Endodermal cell (in vitro differentiated cells): ENCODE measurements at regions not wholly inside any gene's neighbourhood (a gene's known extent, or its start where the extent isn't known, plus 50 kb on each side); places are given as distances from the start of the nearest gene placed in this dataset.

ENCODE experiments used
- DNase-seq: peaks from one replicate; pipeline ENCODE4 v3.0.0-alpha.2; 2017
- H3K27ac ChIP-seq: 2 replicates; pipeline ENCODE4 v1.5.1; 2013; ENCODE audit warnings: mild to moderate bottlenecking, low read depth, low read length, moderate library complexity
- H3K27me3 ChIP-seq: 2 replicates; pipeline ENCODE4 v1.6.1; 2013; ENCODE audit warnings: mild to moderate bottlenecking, low read length, moderate library complexity; ENCODE audit not compliant: insufficient read depth, control insufficient read depth, poor library complexity, severe bottlenecking
- H3K36me3 ChIP-seq: 2 replicates; pipeline ENCODE4 v1.7.0; 2013; ENCODE audit warnings: mild to moderate bottlenecking, low read length, moderate library complexity; ENCODE audit not compliant: control insufficient read depth, insufficient read depth
- H3K4me1 ChIP-seq: one replicate; pipeline ENCODE4 v1.7.0; 2013; ENCODE audit warnings: low read length; ENCODE audit not compliant: control insufficient read depth, insufficient read depth
- H3K4me3 ChIP-seq: 2 replicates; pipeline ENCODE4 v1.5.1; 2013; ENCODE audit warnings: mild to moderate bottlenecking, low read length, moderate library complexity
- H3K9ac ChIP-seq: 2 replicates; pipeline ENCODE4 v1.6.1; 2013; ENCODE audit warnings: mild to moderate bottlenecking, low read length, moderate library complexity; ENCODE audit not compliant: poor library complexity, severe bottlenecking; ENCODE audit errors: extremely low read depth
- H3K9me3 ChIP-seq: 2 replicates; pipeline ENCODE4 v1.6.1; 2013; ENCODE audit warnings: mild to moderate bottlenecking, low read length, moderate library complexity; ENCODE audit not compliant: control insufficient read depth
- H3K27ac Mint-ChIP-seq: 2 replicates; pipeline ENCODE4 v1.8.0; 2020; ENCODE audit warnings: mixed read lengths
- H3K27me3 Mint-ChIP-seq: 2 replicates; pipeline ENCODE4 v1.8.0; 2021; ENCODE audit warnings: mild to moderate bottlenecking, mixed read lengths; ENCODE audit not compliant: insufficient read depth
- H3K36me3 Mint-ChIP-seq: 2 replicates; pipeline ENCODE4 v1.8.0; 2020; ENCODE audit warnings: low read depth, mixed read lengths
- H3K4me1 Mint-ChIP-seq: 2 replicates; pipeline ENCODE4 v1.8.0; 2020; ENCODE audit warnings: mixed read lengths
- H3K4me3 Mint-ChIP-seq: 2 replicates; pipeline ENCODE4 v1.8.0; 2020; ENCODE audit warnings: mild to moderate bottlenecking, moderate library complexity, mixed read lengths
- H3K9me3 Mint-ChIP-seq: 2 replicates; pipeline ENCODE4 v1.8.0; 2020; ENCODE audit warnings: mild to moderate bottlenecking, mixed read lengths
- CTCF ChIP-seq: fragments of 200-600 bp; sonication (generic); conservative IDR thresholded peaks from 2 replicates; pipeline ENCODE4 v1.5.0; 2021; ENCODE audit warnings: antibody characterized with exemption, mild to moderate bottlenecking
- WGBS, 2 experiments: methylation state at CpG; one replicate each; pipeline versions ENCODE4 v1.1.5 to v1.1.7; 2013; ENCODE audit warnings: missing lambda C conversion rate in 2 of 2, mixed read lengths in 1 of 2; ENCODE audit not compliant: insufficient coverage in 1 of 2, insufficient read length in 1 of 2; 5-methylcytosine and 5-hydroxymethylcytosine counted together

DNA sequence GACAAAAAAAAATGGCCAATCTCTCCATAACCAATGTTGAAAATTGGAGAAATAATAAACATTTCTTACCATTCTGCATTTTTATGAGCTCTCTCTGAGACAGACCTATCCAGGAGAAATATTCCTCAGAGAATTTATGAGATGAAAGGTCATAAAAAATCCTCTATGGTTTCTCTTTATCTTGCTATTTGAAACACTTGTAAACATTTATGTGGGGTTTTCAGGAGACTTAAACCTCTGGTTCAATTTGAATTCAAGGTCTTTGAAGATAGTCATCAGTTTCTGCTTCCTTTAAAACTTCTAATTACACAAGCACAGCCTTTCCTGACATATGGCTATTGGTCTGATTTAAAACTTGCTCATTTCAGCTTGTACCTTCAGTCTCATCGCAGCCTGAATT lies 78.5 kb upstream of the APBB1IP start:
- Mint-ChIP-seq H3K27ac (no peak overlapping the region), H3K27me3 (peaks cover 16% of the 10 kb centered on the region), H3K9me3 (no peaks in the 10 kb centered on the region), H3K36me3 (no peaks in the 10 kb centered on the region), H3K4me1 (no peaks in the 10 kb centered on the region), H3K4me3 (no peak overlapping the region)
- Histone ChIP-seq H3K27ac (no peak overlapping the region), H3K36me3 (no peaks in the 10 kb centered on the region), H3K4me3 (no peak overlapping the region), H3K27me3 (peaks cover 41% of the 10 kb centered on the region), H3K9ac (no peak overlapping the region), H3K4me1 (no peaks in the 10 kb centered on the region), H3K9me3 (no peaks in the 10 kb centered on the region)
- no peak for TF ChIP-seq CTCF
- WGBS, 2 experiments, result 83% methylated on average over 1 of the region's 1 CpG; no CpG with 5 or more reads in 1 of the 2 experiments
- no peak for DNase-seq

- no peaks in the 10 kb centered on the region for H3K36me3 Mint-ChIP-seq
- peaks cover 32% of the 10 kb centered on the region for H3K27me3 ChIP-seq
- H3K9me3 Mint-ChIP-seq, result peaks cover under 1% of the 10 kb centered on the region
- H3K4me3 Mint-ChIP-seq, result no peak overlapping the region
- H3K9me3 ChIP-seq, result no peaks in the 10 kb centered on the region
- H3K36me3 ChIP-seq, result no peaks in the 10 kb centered on the region
- H3K27ac ChIP-seq, result no peak overlapping the region
- no peak overlapping the region for H3K27ac Mint-ChIP-seq
- H3K4me3 ChIP-seq, result no peak overlapping the region
- TF ChIP-seq CTCF, result no peak
- WGBS, 2 experiments, result 90 to 93% methylated on average over 2 to 3 of the region's 3 CpGs
- no peak for DNase-seq
- H3K4me1 Mint-ChIP-seq, result no peaks in the 10 kb centered on the region
- peaks cover 6% of the 10 kb centered on the region for H3K27me3 Mint-ChIP-seq
- H3K9ac ChIP-seq, result no peak overlapping the region
- no peaks in the 10 kb centered on the region for H3K4me1 ChIP-seq
Measured at GRCh38 chr10:26361351-26361750, 76.8 kb upstream of the APBB1IP start.

DNA sequence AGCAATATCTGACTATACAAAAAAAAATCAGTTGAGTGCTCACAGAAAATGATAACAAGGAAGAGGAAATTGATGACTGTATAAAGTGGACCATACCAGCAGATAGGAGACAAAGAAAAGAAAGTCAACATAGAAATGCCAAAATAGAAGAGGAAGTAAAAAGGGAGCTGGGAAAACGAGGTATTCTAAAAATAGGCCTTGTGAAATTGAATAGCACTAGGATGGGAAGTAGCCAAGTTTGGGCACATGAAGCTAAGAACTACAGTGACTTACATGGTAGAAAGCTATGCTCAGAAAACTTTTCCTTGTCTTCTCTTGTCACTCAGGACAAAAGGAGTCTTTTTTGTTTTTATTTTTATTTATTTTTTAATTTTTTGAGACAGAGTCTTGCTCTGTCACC lies 76.2 kb upstream of the APBB1IP start:
- no peak overlapping the region for H3K4me3 ChIP-seq
- no peak overlapping the region for H3K27ac ChIP-seq
- H3K9me3 Mint-ChIP-seq, result peaks cover 2% of the 10 kb centered on the region
- no peaks in the 10 kb centered on the region for H3K36me3 Mint-ChIP-seq
- H3K9me3 ChIP-seq, result no peaks in the 10 kb centered on the region
- no peaks in the 10 kb centered on the region for H3K36me3 ChIP-seq
- H3K9ac ChIP-seq, result no peak overlapping the region
- DNase-seq, result no peak
- H3K4me1 ChIP-seq, result no peaks in the 10 kb centered on the region
- H3K4me1 Mint-ChIP-seq, result no peaks in the 10 kb centered on the region
- peaks cover 26% of the 10 kb centered on the region for H3K27me3 ChIP-seq
- H3K27ac Mint-ChIP-seq, result no peak overlapping the region
- no peak overlapping the region for H3K4me3 Mint-ChIP-seq
- peaks cover 6% of the 10 kb centered on the region for H3K27me3 Mint-ChIP-seq
- TF ChIP-seq CTCF, result no peak
- WGBS, 2 experiments, result 50 to 77% methylated on average over 1 of the region's 1 CpG
